Cerebellar cortex (tissue), 1 donor: ENCODE measurements at regions not wholly inside any gene's neighbourhood (a gene's known extent, or its start where the extent isn't known, plus 50 kb on each side); places are given as distances from the start of the nearest gene placed in this dataset.
A peak's percentile ranks its signal among the peaks of the same experiment; 100 is the strongest.

Experiments
- DNase-seq: peaks from one replicate; pipeline ENCODE4 v3.0.0-alpha.2; 2015; ENCODE audit warnings: low spot score

DNA sequence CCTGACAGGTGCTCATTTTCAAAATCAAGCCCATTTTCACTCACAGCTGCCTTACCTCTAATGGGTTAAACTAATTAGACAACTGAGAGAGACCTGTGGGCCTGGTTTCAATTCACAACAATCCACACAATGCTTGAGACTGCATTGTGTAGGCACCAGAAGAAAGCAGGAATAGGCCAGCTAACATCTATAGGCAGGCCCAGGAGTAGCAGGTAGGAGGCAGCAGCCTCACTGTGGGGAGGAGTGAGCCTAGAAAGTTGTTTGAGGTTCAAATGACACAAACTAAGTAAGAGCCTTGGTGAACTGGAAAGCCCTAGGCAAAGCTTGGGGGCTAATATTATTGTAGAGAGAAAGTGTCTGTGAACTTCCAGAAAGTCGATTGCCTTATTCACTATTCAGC lies 289.5 kb upstream of the CCDC196 start:
- no peak for DNase-seq

DNA sequence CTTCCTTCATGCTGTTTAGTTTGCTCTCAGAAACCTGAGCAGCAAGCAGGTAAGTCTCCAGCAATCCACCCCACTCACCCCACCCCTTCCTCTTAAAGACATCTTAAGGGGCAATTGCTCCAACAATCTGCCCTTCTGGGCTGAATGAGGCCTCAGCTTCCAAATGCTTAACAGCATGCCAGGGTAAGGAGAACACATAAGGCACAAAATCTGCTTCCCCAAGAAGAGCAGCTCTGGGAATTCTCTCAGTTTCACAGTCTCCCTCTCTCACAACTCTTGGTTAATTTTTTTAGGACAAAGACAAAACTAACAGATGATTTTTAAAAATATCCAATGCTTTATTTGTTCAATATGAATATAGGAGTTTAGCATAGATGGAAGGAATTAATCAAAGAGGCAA lies 288.9 kb upstream of the CCDC196 start:
- DNase-seq, result no peak

DNA sequence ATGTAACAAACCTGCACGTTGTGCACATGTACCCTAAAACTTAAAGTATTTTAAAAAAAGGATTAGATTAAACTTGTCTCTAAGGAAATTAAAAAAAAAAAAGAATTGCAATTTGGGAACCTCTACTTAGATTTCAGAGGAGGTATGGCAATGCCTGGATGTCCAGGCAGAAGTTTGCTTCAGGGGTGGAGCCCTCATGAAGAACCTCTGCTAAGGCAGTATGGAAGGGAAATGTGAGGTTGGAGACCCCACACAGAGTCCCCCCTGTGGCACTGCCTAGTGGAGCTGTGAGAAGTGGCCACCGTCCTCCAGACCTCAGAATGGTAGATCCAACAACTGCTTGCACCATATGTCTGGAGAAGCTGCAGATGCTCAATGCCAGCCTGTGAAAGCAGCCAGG lies 279.6 kb upstream of the CCDC196 start:
- DNase-seq, result no peak

DNA sequence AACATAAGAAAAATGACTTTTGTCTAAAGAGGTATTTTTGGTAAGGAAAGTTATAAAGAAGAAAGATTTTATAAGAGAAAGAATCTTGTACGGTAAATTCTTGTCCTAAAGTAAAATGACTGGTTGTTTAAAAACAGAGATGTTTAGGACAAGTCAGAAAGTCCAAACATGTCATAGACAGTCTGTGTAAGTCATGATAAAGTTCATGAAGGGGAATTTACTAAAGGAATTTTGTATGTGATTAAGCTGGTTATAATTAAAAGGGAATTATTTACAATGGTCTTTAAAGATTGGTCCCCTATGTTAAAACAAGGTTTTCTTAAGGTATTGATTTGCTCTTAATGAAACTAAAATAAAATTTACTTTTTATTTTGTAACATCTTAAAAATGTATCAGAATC lies 269.4 kb upstream of the CCDC196 start:
- no peak for DNase-seq

DNA sequence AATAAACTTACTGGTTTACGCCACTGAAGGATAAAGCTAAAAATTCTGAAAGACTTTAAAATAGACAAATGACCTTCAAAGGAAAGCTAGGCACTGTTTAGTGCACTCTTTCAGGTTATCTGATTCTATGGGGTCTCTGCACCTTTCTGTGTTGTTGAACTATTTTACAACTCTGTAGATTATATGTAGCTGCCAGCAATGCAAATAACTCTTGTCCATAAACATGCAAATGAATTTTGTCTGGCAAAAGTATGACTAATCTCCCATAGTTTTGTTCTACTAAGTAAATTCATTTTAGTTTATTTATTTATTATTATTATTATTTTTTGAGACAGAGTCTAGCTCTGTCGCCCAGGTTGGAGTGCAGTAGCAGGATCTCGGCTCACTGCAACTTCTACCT lies 266.3 kb upstream of the CCDC196 start:
- DNase-seq, result no peak

DNA sequence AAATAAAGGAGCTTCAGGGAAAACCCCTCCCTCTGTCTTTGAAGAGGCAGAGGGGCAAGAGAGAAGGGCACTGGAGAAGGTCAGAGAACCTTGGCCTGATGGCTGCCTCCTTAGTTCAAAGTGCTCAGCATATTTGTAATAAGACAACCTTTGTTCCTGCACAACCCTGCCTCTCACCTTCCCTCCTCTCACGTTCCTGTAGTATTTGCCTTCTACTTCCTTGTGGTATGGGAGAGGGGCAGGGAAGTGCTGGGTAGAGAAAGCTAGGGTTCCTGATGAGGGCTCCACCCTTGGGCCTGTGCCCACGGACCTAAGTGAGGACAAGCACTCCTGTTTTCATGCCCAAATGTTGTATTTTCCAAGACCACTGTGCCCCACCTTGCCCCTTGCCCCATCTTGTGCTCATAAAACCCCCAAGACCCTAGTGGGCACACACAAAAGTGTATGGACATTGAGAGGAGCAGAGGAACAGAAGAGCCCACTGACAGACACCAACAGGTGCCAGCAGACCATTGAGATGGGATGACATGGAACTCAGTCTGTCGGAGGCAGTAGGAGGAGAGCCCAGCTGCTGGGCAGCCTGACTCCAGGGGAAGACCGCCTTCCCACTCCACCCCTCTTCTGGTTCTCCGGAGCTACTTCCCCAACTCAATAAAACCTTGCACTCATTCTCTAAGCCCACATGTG lies 261.5 kb upstream of the CCDC196 start:
- no peak for DNase-seq

DNA sequence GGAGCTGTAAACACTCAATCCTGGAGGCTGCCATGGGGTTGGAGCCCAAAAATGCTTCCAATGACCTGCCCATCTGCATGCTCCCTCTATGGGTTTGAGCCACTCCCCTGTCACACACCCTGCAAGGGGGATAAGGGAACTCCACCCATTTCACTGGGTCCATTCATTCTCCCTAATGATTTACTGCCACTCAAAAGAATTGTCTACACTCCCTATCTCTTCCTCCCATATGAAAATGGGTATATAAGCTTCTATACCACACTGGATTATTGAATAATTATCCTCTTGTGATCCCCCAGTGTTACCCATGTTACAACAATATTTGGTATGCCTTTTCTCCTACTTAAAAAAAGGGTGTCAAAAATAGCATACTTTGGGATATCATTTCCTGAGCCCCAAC lies 260.8 kb upstream of the CCDC196 start:
- no peak for DNase-seq

DNA sequence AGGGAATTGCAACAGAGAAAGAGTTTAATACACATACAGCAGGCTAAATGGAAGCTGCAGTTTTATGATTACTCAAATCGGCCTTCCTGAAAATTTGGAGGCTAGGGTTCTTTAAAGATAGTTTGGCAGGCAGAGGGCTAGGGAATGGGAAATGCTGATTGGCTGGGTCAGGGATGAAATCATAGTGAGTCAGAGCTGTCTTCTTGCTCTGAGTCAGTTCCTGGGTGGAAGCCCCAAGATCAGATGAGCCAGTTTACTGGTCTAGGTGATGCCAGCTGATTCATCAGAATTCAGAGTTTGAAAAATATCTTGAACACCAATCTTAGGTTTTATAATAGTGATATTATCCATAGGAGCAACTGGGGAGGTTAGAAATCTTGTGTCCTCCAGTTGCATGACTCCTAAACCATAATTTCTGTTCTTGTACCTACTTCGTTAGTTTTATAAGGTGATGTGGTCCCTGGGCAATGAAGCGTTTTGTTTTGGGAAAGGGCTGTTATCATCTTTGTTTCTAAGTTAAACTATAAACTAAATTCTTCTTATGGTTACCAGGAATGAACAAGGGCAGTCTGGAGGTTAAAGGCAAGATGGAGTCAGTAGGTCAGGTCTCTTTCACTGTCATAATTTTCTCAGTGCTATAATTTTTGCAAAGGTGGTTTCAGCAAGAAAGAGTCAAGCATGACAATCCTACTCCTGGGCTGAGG lies 257.8 kb upstream of the CCDC196 start:
- no peak for DNase-seq

DNA sequence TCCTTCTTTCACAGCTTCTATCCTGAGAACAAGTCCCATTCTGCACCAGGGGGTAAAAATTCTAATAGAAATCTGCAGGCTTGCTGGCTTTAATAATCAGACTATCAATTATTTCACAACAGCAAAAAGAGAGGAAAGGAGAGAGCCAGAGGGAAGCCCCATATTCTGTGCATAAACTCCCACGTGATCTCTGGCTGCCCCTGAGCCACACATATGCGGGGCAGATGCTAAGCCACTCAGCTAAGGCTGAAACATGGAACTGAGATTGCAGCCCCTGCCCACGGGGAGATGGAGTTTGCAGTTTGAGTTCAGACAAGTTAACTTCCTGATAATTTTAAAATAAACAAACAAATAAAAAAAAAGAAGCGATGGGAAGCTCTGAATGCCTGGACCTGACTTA lies 254.4 kb upstream of the CCDC196 start:
- DNase-seq, result no peak

DNA sequence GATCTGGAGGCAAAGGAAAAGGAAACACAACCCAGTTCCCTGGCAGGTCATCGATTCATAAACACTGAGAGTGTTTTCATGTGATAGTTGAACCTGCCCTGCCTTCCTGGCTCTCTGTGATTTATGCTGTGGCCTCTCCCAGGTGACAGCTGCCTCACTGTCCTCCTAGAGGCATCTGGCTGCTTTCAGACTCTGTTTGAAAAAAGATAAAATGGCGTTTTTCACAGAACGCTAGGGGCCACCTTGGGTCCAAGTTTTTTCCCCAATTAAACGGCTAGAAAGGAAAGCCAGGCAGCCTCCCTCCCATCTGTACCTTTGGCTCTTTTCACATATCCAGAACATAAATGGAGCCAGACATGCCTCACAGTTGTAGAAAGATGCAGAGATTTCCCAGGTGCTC lies 252.6 kb upstream of the CCDC196 start:
- DNase-seq, result peak; percentile 47

DNA sequence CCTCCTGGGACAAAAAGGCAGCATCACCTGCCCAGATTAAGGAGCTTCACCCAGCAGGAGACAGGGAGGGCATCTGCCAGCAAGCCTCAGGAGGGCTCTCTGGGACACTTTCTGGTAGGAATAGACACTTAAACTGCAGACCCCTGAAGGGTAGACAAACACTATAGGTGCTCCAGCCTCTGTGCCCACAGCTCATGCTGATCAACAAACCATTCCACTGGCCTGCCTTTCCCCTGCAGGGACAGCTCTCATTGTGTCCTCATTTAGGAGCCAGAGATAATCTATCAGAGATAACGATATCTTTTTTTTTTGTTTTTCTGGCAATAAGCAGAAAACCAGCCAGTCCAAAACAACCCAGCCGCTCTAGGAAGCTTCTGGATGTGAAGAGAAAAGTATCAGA lies 251.8 kb upstream of the CCDC196 start:
- no peak for DNase-seq

DNA sequence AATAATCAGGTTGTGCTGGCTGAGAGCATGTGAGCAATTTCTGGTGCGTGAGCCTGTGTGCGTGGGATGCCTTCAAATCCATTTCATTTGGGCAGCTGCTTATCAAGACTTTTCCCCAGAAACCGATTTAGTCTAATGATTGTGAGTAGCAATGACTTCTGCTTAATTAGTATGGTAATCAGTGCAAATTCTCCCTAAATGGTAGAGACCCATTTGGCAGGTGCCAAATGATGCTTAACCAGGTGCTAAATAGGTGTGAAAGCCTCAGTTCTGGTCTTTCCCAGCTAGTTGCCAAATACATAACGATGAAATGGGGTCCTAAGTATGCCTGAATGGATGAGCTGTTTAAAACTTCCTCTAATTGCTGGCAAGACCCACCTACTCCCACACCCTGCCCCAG lies 248.4 kb upstream of the CCDC196 start:
- no peak for DNase-seq

DNA sequence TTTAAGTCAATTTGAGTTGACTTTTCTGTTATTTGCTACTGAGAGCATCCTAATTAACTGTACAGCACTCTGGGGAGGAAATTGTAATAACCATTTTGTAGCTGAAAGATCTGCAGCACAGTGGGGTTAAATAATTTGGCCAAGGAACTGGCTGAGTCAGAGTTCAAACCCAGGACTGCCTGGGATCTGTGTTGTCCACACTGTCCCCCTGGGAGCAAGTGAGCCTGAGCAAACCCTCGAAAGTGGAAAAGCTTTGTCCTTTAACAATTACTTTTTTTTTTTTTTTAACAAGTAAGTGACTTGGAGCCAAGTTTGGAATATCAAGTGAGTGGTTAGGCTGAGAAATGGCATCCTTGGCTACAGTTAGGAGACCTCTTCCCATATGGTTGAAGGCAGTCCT lies 247.2 kb upstream of the CCDC196 start:
- no peak for DNase-seq

DNA sequence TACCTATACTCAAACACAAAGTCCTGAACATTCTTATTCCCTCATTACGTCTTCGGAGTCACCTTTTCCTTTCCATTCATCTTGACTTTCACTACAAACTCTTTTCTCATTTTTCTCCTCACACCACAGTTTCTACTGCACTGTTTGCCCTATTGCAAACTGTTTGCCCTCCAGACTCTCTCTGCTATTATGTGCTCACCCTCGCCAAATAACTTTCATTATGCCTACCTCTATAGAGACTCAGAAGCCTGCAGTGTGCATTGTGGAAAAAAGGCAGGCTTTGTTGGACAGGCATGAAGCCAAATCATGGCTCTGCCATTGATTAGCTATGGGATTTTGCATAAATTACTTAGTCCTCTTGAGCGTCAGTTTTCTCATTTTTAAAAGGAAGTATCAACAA lies 246.6 kb upstream of the CCDC196 start:
- no peak for DNase-seq

DNA sequence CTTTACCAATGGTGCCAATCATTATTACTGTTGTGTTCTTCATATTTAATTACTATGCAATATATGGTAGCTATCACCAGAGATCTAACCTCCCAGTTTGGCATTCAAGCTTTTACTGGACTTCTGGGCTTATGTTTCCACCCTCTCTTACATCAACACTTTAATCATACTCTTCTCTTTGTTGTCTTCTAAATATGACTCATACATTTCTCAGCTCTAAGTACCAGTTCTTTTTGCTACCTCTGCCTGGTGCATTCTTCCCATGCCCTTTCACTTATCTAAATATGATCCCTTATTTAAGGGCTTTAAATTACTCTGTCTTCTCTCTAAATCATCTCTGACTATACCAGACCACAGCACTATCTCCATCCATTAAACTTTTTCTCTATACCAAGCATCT lies 246.1 kb upstream of the CCDC196 start:
- no peak for DNase-seq

DNA sequence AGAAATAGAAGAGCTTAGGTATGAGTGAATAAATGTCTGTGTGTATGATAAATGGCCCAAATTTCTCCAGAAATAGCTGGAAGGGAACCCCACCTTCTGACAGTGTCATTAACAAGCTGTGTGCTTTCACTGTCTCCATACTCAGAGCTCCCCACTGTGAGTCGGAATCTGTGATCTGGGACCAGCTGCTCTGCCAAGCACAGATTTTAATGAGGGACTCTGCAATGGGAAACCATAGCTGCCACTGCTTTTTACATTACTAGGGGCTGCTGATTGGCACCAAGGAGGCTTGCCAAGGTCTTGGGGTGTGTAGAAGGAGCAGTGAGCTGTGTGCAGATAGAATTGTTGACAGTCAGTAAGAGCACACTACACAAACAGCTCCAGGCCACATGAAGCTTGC lies 244.2 kb upstream of the CCDC196 start:
- DNase-seq, result peak; percentile 7

DNA sequence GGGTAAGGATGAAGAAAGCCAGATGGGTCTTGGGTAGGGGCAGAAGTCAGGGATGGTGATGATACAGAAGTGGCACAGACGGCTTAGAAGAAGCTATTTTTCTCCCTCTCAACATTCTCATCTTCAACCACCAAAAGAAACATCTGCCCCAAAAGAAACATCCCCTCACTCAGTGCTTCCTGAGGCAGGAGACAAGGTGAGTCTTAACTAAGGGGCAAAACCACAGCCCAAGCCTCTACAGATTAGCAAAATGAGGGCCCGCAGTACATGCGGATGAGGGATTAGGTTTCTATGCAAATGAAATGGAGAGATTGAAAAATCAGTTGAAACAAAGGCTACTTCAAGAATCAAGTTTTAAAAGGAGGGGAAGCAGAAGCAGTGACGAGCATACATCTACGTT lies 241.3 kb upstream of the CCDC196 start:
- DNase-seq, result no peak

DNA sequence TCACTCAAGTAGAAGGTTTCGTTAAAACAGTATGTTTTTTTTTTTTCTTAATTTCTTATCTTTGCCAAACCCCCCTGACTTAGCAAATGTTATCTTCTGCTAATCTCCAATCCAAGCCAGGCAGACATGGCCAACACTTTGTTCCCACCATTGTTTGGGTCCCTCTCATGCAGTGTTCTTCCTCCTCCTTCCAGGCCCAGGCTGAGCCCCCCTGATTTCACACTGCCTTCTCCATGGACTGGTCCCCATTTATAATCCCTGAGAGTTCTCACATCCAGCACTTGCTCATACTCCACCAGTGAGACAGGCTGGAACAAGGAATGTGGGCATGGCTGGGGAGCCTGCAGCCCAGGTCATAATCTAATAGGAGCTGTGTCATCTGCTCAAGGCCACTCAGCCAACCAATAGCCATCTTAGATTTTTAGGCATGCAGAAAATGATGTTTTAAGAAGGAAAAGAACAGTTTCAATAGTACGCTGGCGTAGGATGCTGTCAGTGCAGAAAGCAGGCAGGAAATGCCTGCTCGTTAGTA lies 238.4 kb upstream of the CCDC196 start:
- no peak for DNase-seq

DNA sequence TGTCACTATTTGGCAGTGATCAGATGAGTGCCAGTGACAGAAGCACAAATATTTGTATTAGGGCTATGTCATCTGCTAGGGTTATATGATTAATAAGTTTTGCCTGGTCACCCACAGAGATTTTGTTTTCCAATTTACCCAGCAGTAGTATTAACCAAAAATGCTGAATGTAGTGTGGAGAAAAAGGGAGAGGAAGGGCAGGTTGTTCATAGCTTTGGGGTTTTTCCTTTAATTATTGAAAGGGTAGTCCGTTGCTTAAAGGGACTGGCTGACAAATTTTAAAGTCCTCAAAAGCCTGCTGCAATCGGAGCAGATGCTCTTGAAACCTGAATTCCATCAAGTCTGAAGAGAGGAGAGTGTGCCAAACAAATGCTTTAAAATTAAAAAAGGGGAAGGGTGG lies 237.9 kb upstream of the CCDC196 start:
- DNase-seq, result no peak

DNA sequence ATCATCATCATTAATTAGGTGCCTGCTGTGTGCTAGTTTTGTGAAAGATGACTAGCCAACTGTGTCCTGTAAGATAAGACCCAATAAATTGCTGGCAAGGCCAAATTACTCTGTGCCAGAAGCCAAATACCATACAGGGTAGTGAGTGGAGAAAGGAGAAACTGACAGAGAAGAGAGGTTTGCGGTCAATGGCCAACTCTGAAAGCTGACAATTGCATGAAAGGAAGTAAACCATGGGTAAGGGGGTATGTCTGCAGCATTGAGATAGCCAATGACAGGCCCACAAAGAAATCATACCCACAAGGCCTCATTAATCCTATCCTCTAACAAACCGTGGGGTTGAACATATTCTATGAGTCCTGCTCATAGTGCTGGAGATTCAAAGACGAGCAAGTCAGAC lies 236.6 kb upstream of the CCDC196 start:
- DNase-seq, result peak; percentile 9

DNA sequence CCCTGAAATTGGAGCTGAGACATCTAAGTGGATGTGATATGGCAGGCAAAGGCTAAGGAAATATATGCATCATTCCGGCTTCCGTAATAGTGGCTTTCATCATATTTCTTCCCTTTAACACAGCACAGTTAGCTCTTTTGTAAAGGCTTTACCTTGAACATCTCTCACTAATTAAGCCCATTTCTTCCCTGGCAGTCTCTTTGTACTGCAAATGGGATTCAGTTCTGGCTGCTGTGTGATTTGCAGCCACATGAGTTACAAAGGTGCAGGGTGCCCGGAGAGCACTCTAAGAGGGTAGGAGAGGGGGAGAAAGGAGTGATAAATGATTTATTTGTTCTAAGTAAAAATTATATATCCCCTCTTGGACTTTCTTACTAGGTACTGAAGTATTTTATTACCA lies 232.1 kb upstream of the CCDC196 start:
- no peak for DNase-seq

DNA sequence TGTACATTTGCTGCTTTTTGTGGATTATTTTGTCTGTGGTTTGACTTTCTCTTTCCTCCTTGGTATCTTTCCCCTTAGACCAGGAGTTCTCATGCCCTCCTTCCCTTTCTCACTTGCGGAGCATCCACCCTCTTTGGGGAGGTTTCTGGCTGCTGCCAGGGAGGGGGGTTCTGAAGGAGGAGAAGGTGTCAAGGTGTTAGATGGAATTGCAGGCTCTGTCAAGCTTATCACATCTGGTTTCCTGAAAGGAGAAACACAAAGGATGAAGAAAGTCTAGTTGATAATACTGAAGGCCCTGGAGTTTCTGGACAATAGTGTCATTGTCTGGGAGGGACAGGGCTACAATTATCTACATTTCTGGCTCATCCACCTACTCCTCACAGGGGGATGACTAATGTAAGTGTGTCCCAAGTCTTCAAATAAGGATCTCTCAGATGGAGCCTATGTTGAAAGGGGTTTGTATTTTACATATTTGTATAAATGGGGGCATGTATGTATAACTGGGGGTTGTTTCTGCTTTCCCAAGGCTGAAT lies 217.3 kb upstream of the CCDC196 start:
- no peak for DNase-seq

DNA sequence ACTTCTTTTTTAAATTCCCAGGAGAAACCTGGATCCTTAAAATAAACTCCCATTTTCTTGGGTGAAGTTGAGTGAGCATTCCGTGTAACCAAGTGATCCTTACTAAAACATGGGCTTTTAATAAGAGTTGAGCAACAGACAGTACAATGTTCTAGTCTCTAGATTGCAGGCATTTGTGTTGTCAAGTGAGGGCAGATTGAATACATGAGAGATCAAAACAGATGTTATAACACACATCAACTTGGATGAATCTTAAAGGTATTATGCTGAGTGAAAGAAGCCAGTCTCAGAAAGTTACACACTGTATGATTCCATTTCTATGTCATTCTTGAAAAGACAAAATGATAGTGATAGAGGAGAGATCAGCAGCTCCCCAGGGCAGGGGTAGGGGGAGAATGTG lies 213.9 kb upstream of the CCDC196 start:
- DNase-seq, result no peak
